Upper lobe of right lung (tissue), 1 donor: ENCODE measurements at regions not wholly inside any gene's neighbourhood (a gene's known extent, or its start where the extent isn't known, plus 50 kb on each side); places are given as distances from the start of the nearest gene placed in this dataset.

Experiments
- ATAC-seq: fragments of 200-7000 bp; cut with Tn5 transposase; one replicate; pipeline ENCODE4 v1.9.1; 2020; ENCODE audit warnings: mild to moderate bottlenecking, moderate library complexity
- DNase-seq: peaks from one replicate; pipeline ENCODE4 v3.0.0-alpha.2; 2020
- H3K27ac ChIP-seq: fragments of 200-600 bp; one replicate; pipeline ENCODE4 v1.8.0; 2022
- H3K27me3 ChIP-seq: fragments of 200-600 bp; one replicate; pipeline ENCODE4 v1.8.0; 2022; ENCODE audit warnings: mild to moderate bottlenecking
- H3K36me3 ChIP-seq: fragments of 200-600 bp; one replicate; pipeline ENCODE4 v1.8.0; 2022
- H3K4me1 ChIP-seq: fragments of 200-600 bp; one replicate; pipeline ENCODE4 v1.8.0; 2022
- H3K4me3 ChIP-seq: fragments of 200-600 bp; one replicate; pipeline ENCODE4 v1.8.0; 2022; ENCODE audit warnings: mild to moderate bottlenecking
- H3K9me3 ChIP-seq: fragments of 200-600 bp; one replicate; pipeline ENCODE4 v1.8.0; 2022
- CTCF ChIP-seq: fragments of 200-600 bp; IDR thresholded peaks from one replicate; pipeline ENCODE4 v1.8.0; 2022; ENCODE audit warnings: antibody characterized with exemption
- intact Hi-C: fragments of 100-400 bp; cut with DNase I; formaldehyde crosslinking; loops from one replicate; pipeline ENCODE4 v1.11.0; 2022
- donor health status: DM: no; HTN: yes; CAD: no; lungs with severe emphysema.

- no peak for DNase-seq
- Histone ChIP-seq H3K9me3 (no peaks in the 10 kb centered on the region), H3K4me3 (no peak overlapping the region), H3K27ac (no peak overlapping the region), H3K4me1 (no peaks in the 10 kb centered on the region), H3K27me3 (no peaks in the 10 kb centered on the region), H3K36me3 (no peaks in the 10 kb centered on the region)
- intact Hi-C loops, result no loop called here
- ATAC-seq, result no peak
- no peak for TF ChIP-seq CTCF
Observed at GRCh38 chr18:71431171-71431570, 1113.0 kb downstream of the CBLN2 start.

GRCh38 chr18:71426441-71426840 is 1117.7 kb downstream of the CBLN2 start:
- ATAC-seq (no peak), DNase-seq (no peak)
- Histone ChIP-seq H3K4me1 (no peaks in the 10 kb centered on the region), H3K9me3 (no peaks in the 10 kb centered on the region), H3K27me3 (no peaks in the 10 kb centered on the region), H3K36me3 (no peaks in the 10 kb centered on the region), H3K4me3 (no peak overlapping the region), H3K27ac (no peak overlapping the region)
- TF ChIP-seq CTCF, result no peak
- intact Hi-C loops, result no loop called here

GRCh38 chr18:71405169-71405809 is 1116.4 kb downstream of the SOCS6 start:
- ATAC-seq (no peak), DNase-seq (no peak)
- intact Hi-C loops, result no loop called here
- Histone ChIP-seq H3K36me3 (no peaks in the 10 kb centered on the region), H3K27me3 (no peaks in the 10 kb centered on the region), H3K4me3 (no peak overlapping the region), H3K27ac (no peak overlapping the region), H3K4me1 (no peaks in the 10 kb centered on the region), H3K9me3 (no peaks in the 10 kb centered on the region)
- no peak for TF ChIP-seq CTCF

GRCh38 chr18:71403501-71403900 is 1114.7 kb downstream of the SOCS6 start:
- TF ChIP-seq CTCF, result no peak

GRCh38 chr18:71398531-71398930 is 1109.7 kb downstream of the SOCS6 start:
- no peaks in the 10 kb centered on the region for H3K27me3 ChIP-seq
- H3K27ac ChIP-seq, result no peak overlapping the region
- H3K4me3 ChIP-seq, result no peak overlapping the region
- no peaks in the 10 kb centered on the region for H3K36me3 ChIP-seq
- H3K4me1 ChIP-seq, result no peaks in the 10 kb centered on the region
- no peak for ATAC-seq
- no peaks in the 10 kb centered on the region for H3K9me3 ChIP-seq
- no peak for DNase-seq
- intact Hi-C loops, result no loop called here
- TF ChIP-seq CTCF, result no peak

More at GRCh38 chr18:71403501-71403900, 1114.7 kb downstream of the SOCS6 start:
- Histone ChIP-seq H3K36me3 (no peaks in the 10 kb centered on the region), H3K27ac (no peak overlapping the region), H3K4me1 (no peaks in the 10 kb centered on the region), H3K27me3 (no peaks in the 10 kb centered on the region), H3K9me3 (no peaks in the 10 kb centered on the region), H3K4me3 (no peak overlapping the region)
- intact Hi-C loops, result no loop called here
- DNase-seq (no peak), ATAC-seq (no peak)

- intact Hi-C loops, result no loop called here
- no peaks in the 10 kb centered on the region for H3K27me3 ChIP-seq
- no peak overlapping the region for H3K27ac ChIP-seq
- H3K4me3 ChIP-seq, result no peak overlapping the region
- H3K36me3 ChIP-seq, result no peaks in the 10 kb centered on the region
- H3K9me3 ChIP-seq, result no peaks in the 10 kb centered on the region
- no peak for TF ChIP-seq CTCF
- H3K4me1 ChIP-seq, result no peaks in the 10 kb centered on the region
- DNase-seq (no peak), ATAC-seq (no peak)
Observed at GRCh38 chr18:71388148-71388547, 1099.3 kb downstream of the SOCS6 start.
